Adrenal gland (tissue), 9 donors: ENCODE measurements at regions not wholly inside any gene's neighbourhood (a gene's known extent, or its start where the extent isn't known, plus 50 kb on each side); places are given as distances from the start of the nearest gene placed in this dataset.

ENCODE experiments used
- DNase-seq, 7 donors: peaks; one replicate each; pipeline ENCODE4 v3.0.0-alpha.2; 2019 to 2020
- H3K27ac ChIP-seq, 5 donors: fragments of 200-600 bp; sonication (generic) in 4 of 5; 1 replicate in 3 of 5; 2 replicates in 2 of 5; pipeline versions ENCODE4 v1.5.1 to v1.8.0; 2016 to 2020; ENCODE audit warnings: mild to moderate bottlenecking in 1 of 5
- H3K27me3 ChIP-seq: fragments of 200-600 bp; 2 replicates; pipeline ENCODE4 v1.8.0; 2021
- H3K36me3 ChIP-seq, 2 donors: fragments of 200-600 bp; replicated peaks in 1 of 2; 1 replicate in 1 of 2; 2 replicates in 1 of 2; pipeline versions ENCODE4 v1.5.1 to v1.8.0; 2018 to 2022
- H3K4me1 ChIP-seq, 2 donors: fragments of 200-600 bp; replicated peaks in 1 of 2; 1 replicate in 1 of 2; 2 replicates in 1 of 2; pipeline versions ENCODE4 v1.5.1 to v1.8.0; 2018 to 2021
- H3K4me3 ChIP-seq, 4 donors: fragments of 200-600 bp; sonication (generic) in 3 of 4; one replicate each; pipeline ENCODE4 v1.5.1; 2016 to 2018
- H3K9me3 ChIP-seq, 3 donors: fragments of 200-600 bp; sonication (generic) in 1 of 3; replicated peaks in 1 of 3; 1 replicate in 2 of 3; 2 replicates in 1 of 3; pipeline versions ENCODE4 v1.5.1 to v1.8.0; 2016 to 2021
- POLR2A ChIP-seq, 2 donors: fragments of 450-650 bp; IDR thresholded peaks; one replicate each; pipeline ENCODE4 v1.6.1; 2017; ENCODE audit warnings: antibody characterized with exemption in 2 of 2, mild to moderate bottlenecking in 2 of 2, moderate library complexity in 1 of 2
- WGBS, 4 donors: extraction: QIAGEN DNeasy Blood & Tissue Kit in 2 of 4; methylation state at CpG; one replicate each; pipeline versions ENCODE4 v1.1.5 to v1.1.7; 2013 to 2017; 5-methylcytosine and 5-hydroxymethylcytosine counted together
- intact Hi-C, 2 donors: fragments of 100-400 bp; cut with DNase I; formaldehyde crosslinking; loops; one replicate each; pipeline versions ENCODE4 v1.14.1 to v1.15.0; 2022 to 2023
- TF ChIP-seq, protein P1 (sequence below), 6 experiments: fragments of 450-650 bp in 4 of 6; fragments of 200-600 bp in 2 of 6; sonication (generic) in 1 of 6; IDR thresholded peaks; 1 replicate in 5 of 6; 2 replicates in 1 of 6; pipeline versions ENCODE4 v1.5.1 to v1.8.0; 2016 to 2021; ENCODE audit warnings: antibody characterized with exemption in 6 of 6, mild to moderate bottlenecking in 2 of 6, moderate library complexity in 1 of 6
- donor health status: healthy with polysubstance abuse.
- donor health status: Bipolar disorder and iron deficiency.
- donor health status: DM: yes; HTN: yes; CAD: no.
- donor health status: DM: no; HTN: no; CAD: no.
- donor health status: DM: no; HTN: no; CAD: no.

DNA sequence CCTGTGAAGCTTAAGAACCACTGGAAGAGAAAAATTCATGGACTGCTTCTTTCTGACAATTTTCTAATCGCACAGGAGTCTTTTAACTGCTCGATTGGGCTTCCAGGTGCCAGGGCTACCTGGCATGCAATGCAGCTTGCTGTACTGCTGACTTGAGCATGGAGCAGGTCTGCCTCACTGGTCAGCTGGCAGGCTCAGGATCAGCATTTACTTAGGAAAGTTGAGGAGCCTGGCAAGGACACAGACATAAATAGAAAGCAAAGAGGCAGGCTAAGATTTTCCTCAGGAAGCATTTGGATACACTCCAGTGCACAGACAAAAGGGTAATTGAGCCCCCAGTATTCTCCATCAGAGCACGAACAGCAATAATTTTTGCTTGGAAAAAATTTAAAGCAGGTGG is 163.5 kb downstream of the CSNK2A3 start:
- Histone ChIP-seq H3K4me3 (no peak overlapping the region), H3K36me3 (no peaks in the 10 kb centered on the region), H3K4me1 (no peaks in the 10 kb centered on the region), H3K9me3 (peaks cover 0 to 5% (median 0%) of the 10 kb centered on the region in 3 donors), H3K27me3 (no peaks in the 10 kb centered on the region), H3K27ac (no peak overlapping the region)
- DNase-seq = no peak
- 28 to 68% (median 43%) methylated on average over 3 of the region's 3 CpGs for WGBS, 4 donors
- intact Hi-C loops = no loop called here
- TF ChIP-seq, protein P1, sequence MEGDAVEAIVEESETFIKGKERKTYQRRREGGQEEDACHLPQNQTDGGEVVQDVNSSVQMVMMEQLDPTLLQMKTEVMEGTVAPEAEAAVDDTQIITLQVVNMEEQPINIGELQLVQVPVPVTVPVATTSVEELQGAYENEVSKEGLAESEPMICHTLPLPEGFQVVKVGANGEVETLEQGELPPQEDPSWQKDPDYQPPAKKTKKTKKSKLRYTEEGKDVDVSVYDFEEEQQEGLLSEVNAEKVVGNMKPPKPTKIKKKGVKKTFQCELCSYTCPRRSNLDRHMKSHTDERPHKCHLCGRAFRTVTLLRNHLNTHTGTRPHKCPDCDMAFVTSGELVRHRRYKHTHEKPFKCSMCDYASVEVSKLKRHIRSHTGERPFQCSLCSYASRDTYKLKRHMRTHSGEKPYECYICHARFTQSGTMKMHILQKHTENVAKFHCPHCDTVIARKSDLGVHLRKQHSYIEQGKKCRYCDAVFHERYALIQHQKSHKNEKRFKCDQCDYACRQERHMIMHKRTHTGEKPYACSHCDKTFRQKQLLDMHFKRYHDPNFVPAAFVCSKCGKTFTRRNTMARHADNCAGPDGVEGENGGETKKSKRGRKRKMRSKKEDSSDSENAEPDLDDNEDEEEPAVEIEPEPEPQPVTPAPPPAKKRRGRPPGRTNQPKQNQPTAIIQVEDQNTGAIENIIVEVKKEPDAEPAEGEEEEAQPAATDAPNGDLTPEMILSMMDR (IDR thresholded peaks at IDR 0.05) = no peak
- no peak for TF ChIP-seq POLR2A (IDR thresholded peaks at IDR 0.05)

DNA sequence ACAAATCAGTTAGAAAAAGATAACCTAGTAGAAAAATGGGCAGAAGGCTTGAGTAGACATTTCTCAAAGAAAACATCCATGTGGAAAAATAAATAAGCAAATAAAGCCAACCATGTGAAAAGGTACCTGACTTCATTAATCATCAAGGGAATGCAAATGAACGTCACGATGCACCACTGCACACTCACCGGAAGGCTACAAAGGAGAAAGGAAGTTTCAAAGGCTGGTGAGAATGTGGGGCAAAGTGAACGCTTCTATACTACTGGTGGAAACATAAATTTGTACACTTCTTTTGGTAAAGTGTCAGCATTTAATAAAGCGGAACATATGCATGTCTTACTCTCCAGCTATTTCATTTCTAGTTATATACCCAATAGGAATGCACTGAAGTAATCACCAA is 166.8 kb downstream of the CSNK2A3 start:
- no peak for TF ChIP-seq POLR2A (IDR thresholded peaks at IDR 0.05)
- TF ChIP-seq, protein P1 (IDR thresholded peaks at IDR 0.05) = no peak
- no peak for DNase-seq
- no peaks in the 10 kb centered on the region for H3K36me3 ChIP-seq
- no peaks in the 10 kb centered on the region for H3K4me1 ChIP-seq
- no peak overlapping the region for H3K27ac ChIP-seq
- H3K9me3 ChIP-seq = peaks cover 0 to 1% (median 0%) of the 10 kb centered on the region in 3 donors
- no peak overlapping the region for H3K4me3 ChIP-seq
- no peaks in the 10 kb centered on the region for H3K27me3 ChIP-seq
- intact Hi-C loops = no loop called here
- 84 to 89% (median 88%) methylated on average over 5 of the region's 5 CpGs for WGBS, 4 donors

GRCh38 chr11:11182261-11182660 is 170.8 kb downstream of the CSNK2A3 start:
- TF ChIP-seq POLR2A (IDR thresholded peaks at IDR 0.05) = no peak
- TF ChIP-seq, protein P1 (IDR thresholded peaks at IDR 0.05) = no peak

GRCh38 chr11:11178671-11179638 is 174.1 kb downstream of the CSNK2A3 start:
- no peak overlapping the region for H3K4me3 ChIP-seq
- no peaks in the 10 kb centered on the region for H3K4me1 ChIP-seq
- no peaks in the 10 kb centered on the region for H3K36me3 ChIP-seq
- no peak overlapping the region for H3K27ac ChIP-seq
- DNase-seq = peak in 2 of 7 donors; percentile 17 to 22
- H3K27me3 ChIP-seq = no peaks in the 10 kb centered on the region
- no peak for TF ChIP-seq POLR2A (IDR thresholded peaks at IDR 0.05)
- TF ChIP-seq, protein P1 (IDR thresholded peaks at IDR 0.05) = no peak
- 59 to 71% (median 66%) methylated on average over 3 of the region's 3 CpGs for WGBS, 4 donors
- intact Hi-C loops = no loop called here
- H3K9me3 ChIP-seq = no peaks in the 10 kb centered on the region

More at GRCh38 chr11:11182261-11182660, 170.8 kb downstream of the CSNK2A3 start:
- H3K36me3 ChIP-seq = no peaks in the 10 kb centered on the region
- no peaks in the 10 kb centered on the region for H3K27me3 ChIP-seq
- no peak for DNase-seq
- 69 to 90% (median 82%) methylated on average over 14 of the region's 14 CpGs for WGBS, 4 donors
- H3K4me3 ChIP-seq = no peak overlapping the region
- H3K27ac ChIP-seq = no peak overlapping the region
- H3K4me1 ChIP-seq = no peaks in the 10 kb centered on the region
- intact Hi-C loops = no loop called here
- H3K9me3 ChIP-seq = no peaks in the 10 kb centered on the region
